SK-N-SH treated with all-trans-retinoic acid at 6 μM for 48 hours (cell line): ENCODE measurements at regions not wholly inside any gene's neighbourhood (a gene's known extent, or its start where the extent isn't known, plus 50 kb on each side); places are given as distances from the start of the nearest gene placed in this dataset.

Experiments
- ARNTL ChIP-seq: fragments of 450-650 bp; formaldehyde crosslinking; IDR thresholded peaks from 2 replicates; pipeline ENCODE4 v1.5.0; 2020; ENCODE audit warnings: low read depth, mild to moderate bottlenecking, moderate library complexity, borderline replicate concordance
- BACH2 ChIP-seq: fragments of 250-450 bp; sonication (Bioruptor Pico); IDR thresholded peaks from 2 replicates; pipeline ENCODE4 v1.9.0; 2021; ENCODE audit warnings: mild to moderate bottlenecking, borderline replicate concordance
- CSRNP3 ChIP-seq: fragments of 250-450 bp; sonication (Bioruptor Pico); IDR thresholded peaks from 2 replicates; pipeline ENCODE4 v1.5.1; 2021; ENCODE audit warnings: mild to moderate bottlenecking, moderate library complexity
- ESRRG ChIP-seq: fragments of 250-450 bp; sonication (Bioruptor Pico); IDR thresholded peaks from 2 replicates; pipeline ENCODE4 v1.6.1; 2021; ENCODE audit warnings: mild to moderate bottlenecking
- GLIS3 ChIP-seq: fragments of 250-450 bp; sonication (Bioruptor Pico); IDR thresholded peaks from 2 replicates; pipeline ENCODE4 v1.5.0; 2020; ENCODE audit warnings: mild to moderate bottlenecking, moderate library complexity
- ISL1 ChIP-seq: fragments of 250-450 bp; sonication (Bioruptor Pico); IDR thresholded peaks from 2 replicates; pipeline ENCODE4 v2.1.2; 2022; ENCODE audit warnings: mild to moderate bottlenecking, moderate library complexity
- OSR1 ChIP-seq: fragments of 250-450 bp; sonication (Bioruptor Pico); IDR thresholded peaks from 2 replicates; pipeline ENCODE4 v1.8.0; 2022; ENCODE audit warnings: moderate library complexity, mild to moderate bottlenecking, inconsistent platforms
- PATZ1 ChIP-seq: fragments of 250-450 bp; sonication (Bioruptor Pico); IDR thresholded peaks from 2 replicates; pipeline ENCODE4 v1.8.0; 2020; ENCODE audit warnings: mild to moderate bottlenecking, moderate library complexity, borderline replicate concordance
- RARB ChIP-seq: fragments of 250-450 bp; sonication (Bioruptor Pico); IDR thresholded peaks from 2 replicates; pipeline ENCODE4 v1.8.0; 2021; ENCODE audit warnings: mild to moderate bottlenecking, moderate library complexity
- TCF4 ChIP-seq: fragments of 250-450 bp; sonication (Bioruptor Pico); IDR thresholded peaks from 2 replicates; pipeline ENCODE4 v1.8.0; 2021; ENCODE audit warnings: mild to moderate bottlenecking, moderate library complexity, borderline replicate concordance
- TSHZ2 ChIP-seq: fragments of 250-450 bp; sonication (Bioruptor Pico); IDR thresholded peaks from 2 replicates; pipeline ENCODE4 v1.5.0; 2020; ENCODE audit warnings: mild to moderate bottlenecking, moderate library complexity
- ZFP3 ChIP-seq: fragments of 250-450 bp; sonication (Bioruptor Pico); IDR thresholded peaks from 2 replicates; pipeline ENCODE4 v1.5.0; 2020; ENCODE audit warnings: mild to moderate bottlenecking, moderate library complexity
- ZFP30 ChIP-seq: fragments of 450-650 bp; formaldehyde crosslinking; IDR thresholded peaks from 2 replicates; pipeline ENCODE4 v1.5.0; 2022; ENCODE audit warnings: mild to moderate bottlenecking, moderate library complexity
- ZNF565 ChIP-seq: fragments of 450-650 bp; formaldehyde crosslinking; conservative IDR thresholded peaks from 2 replicates; pipeline ENCODE4 v1.5.0; 2020; ENCODE audit warnings: low read depth, mild to moderate bottlenecking, moderate library complexity

GRCh38 chr1:96508233-96508632 lies 213.4 kb upstream of the PTBP2 start:
- TF ChIP-seq CSRNP3 (CRISPR knock-in tag) (no peak), ARNTL (CRISPR knock-in tag) (no peak), ZFP3 (no peak), TCF4 (CRISPR knock-in tag) (no peak), BACH2 (CRISPR knock-in tag) (no peak), PATZ1 (CRISPR knock-in tag) (no peak), ISL1 (CRISPR knock-in tag) (no peak), ZFP30 (CRISPR knock-in tag) (no peak), ZNF565 (no peak), ESRRG (no peak), GLIS3 (no peak), RARB (CRISPR knock-in tag) (no peak), TSHZ2 (CRISPR knock-in tag) (no peak), OSR1 (CRISPR knock-in tag) (no peak)
